ENCODE measurements at regions not wholly inside any gene's neighbourhood (a gene's known extent, or its start where the extent isn't known, plus 50 kb on each side); places are given as distances from the start of the nearest gene placed in this dataset.

DNA sequence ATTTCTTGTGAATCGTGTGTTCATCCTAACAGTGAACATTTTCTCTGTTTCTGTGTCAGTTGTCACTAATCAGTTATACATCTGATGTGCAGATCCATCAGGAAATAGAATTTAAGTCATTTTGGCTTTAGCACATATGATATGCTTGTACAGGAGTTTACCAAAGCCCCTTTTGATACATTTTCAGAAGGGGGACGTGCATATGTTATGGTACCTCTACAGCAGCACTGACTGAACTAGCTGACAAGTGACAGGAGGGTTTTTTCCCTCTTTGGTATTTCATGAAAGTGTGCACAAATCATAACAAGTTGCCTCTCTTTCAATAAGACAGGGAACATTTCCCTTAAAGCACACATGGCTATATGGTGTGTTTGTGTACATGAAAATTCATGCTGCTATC, 536.5 kb downstream of the PLCL1 start:
- TF ChIP-seq, protein P1, sequence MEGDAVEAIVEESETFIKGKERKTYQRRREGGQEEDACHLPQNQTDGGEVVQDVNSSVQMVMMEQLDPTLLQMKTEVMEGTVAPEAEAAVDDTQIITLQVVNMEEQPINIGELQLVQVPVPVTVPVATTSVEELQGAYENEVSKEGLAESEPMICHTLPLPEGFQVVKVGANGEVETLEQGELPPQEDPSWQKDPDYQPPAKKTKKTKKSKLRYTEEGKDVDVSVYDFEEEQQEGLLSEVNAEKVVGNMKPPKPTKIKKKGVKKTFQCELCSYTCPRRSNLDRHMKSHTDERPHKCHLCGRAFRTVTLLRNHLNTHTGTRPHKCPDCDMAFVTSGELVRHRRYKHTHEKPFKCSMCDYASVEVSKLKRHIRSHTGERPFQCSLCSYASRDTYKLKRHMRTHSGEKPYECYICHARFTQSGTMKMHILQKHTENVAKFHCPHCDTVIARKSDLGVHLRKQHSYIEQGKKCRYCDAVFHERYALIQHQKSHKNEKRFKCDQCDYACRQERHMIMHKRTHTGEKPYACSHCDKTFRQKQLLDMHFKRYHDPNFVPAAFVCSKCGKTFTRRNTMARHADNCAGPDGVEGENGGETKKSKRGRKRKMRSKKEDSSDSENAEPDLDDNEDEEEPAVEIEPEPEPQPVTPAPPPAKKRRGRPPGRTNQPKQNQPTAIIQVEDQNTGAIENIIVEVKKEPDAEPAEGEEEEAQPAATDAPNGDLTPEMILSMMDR (conservative IDR thresholded peaks at IDR 0.05; ENCODE audit: low read depth, low read length): no peak
- DNase-seq (ENCODE audit: low spot score): no peak
- Histone ChIP-seq H3K4me3 (ENCODE audit: low read depth, low read length, poor library complexity, severe bottlenecking) (no peak overlapping the region), H3K27me3 (replicated peaks; ENCODE audit: insufficient read depth, low read depth, low read length, poor library complexity) (peaks cover 58% of the 10 kb centered on the region), H3K4me1 (ENCODE audit: insufficient read depth, low read length, poor library complexity, severe bottlenecking) (no peaks in the 10 kb centered on the region), H3K9me3 (ENCODE audit: low read depth, low read length, poor library complexity, severe bottlenecking) (no peaks in the 10 kb centered on the region), H3K27ac (ENCODE audit: low read depth, low read length, poor library complexity, severe bottlenecking) (no peak overlapping the region), H3K36me3 (ENCODE audit: insufficient read depth, low read length, poor library complexity, severe bottlenecking) (no peaks in the 10 kb centered on the region)
- ChIA-PET POLR2A (ENCODE audit: low non-redundant PET) (no interaction called here), CTCF (no interaction called here)
- intact Hi-C loops (cut with micrococcal nuclease; ENCODE audit: unreplicated experiment): no loop called here
- BruUV-seq (replicated peaks): no TSS peak

DNA sequence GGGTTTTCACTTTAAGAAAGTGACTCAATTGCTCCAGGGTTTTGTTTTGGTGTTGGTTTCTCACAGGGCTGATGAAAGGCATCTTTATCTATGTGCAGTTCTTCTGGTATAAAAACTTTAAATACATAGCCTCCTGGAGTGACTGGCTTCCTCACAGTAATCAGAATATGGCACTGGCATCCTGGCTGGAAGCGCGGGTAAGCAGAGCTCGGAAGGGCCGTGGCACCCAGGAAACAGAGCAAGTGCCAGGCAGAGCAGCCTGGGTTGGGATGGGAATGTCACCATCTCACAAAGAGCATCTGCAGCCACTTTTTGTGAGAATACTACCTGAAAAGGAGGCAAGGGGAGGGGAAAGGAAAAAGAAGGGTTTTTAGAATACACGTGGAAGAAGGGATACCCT, 534.7 kb downstream of the PLCL1 start:
- CTCF ChIA-PET: no interaction called here
- intact Hi-C loops (cut with micrococcal nuclease; ENCODE audit: unreplicated experiment): no loop called here
- no peak overlapping the region for H3K27ac ChIP-seq (ENCODE audit: low read depth, low read length, poor library complexity, severe bottlenecking)
- no peaks in the 10 kb centered on the region for H3K9me3 ChIP-seq (ENCODE audit: low read depth, low read length, poor library complexity, severe bottlenecking)
- H3K36me3 ChIP-seq (ENCODE audit: insufficient read depth, low read length, poor library complexity, severe bottlenecking): no peaks in the 10 kb centered on the region
- H3K4me3 ChIP-seq (ENCODE audit: low read depth, low read length, poor library complexity, severe bottlenecking): no peak overlapping the region
- no peak for DNase-seq (ENCODE audit: low spot score)
- no TSS peak for BruUV-seq (replicated peaks)
- H3K4me1 ChIP-seq (ENCODE audit: insufficient read depth, low read length, poor library complexity, severe bottlenecking): no peaks in the 10 kb centered on the region
- no peak for TF ChIP-seq EZH2 (IDR thresholded peaks at IDR 0.05; ENCODE audit: borderline replicate concordance, low read depth, low read length, poor library complexity, severe bottlenecking)
- TF ChIP-seq, protein P1 (conservative IDR thresholded peaks at IDR 0.05; ENCODE audit: low read depth, low read length): no peak
- peaks cover 71% of the 10 kb centered on the region for H3K27me3 ChIP-seq (replicated peaks; ENCODE audit: insufficient read depth, low read depth, low read length, poor library complexity)
- POLR2A ChIA-PET (ENCODE audit: low non-redundant PET): no interaction called here

DNA sequence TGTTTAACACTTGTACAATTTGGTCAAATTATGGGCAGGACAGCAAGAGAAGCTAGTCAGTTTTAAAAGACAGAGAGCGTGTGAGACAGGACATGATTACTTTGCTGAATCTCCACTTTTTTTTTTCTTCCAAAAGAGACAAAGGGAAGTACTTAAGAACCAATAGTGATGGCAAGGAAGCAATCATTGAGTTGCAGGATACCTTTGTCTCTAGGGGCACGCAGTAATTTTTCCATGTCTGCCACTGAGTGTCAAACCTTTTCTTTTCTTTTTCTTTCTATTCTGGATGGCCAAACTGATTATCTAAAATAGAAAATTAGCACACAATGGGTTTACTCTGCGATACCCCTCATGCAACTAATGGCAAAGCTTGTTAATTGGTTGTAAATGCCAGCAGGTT, 533.0 kb downstream of the PLCL1 start:
- H3K36me3 ChIP-seq (ENCODE audit: insufficient read depth, low read length, poor library complexity, severe bottlenecking): no peaks in the 10 kb centered on the region
- no peaks in the 10 kb centered on the region for H3K9me3 ChIP-seq (ENCODE audit: low read depth, low read length, poor library complexity, severe bottlenecking)
- no peak overlapping the region for H3K4me3 ChIP-seq (ENCODE audit: low read depth, low read length, poor library complexity, severe bottlenecking)
- peak; percentile 6 for DNase-seq (ENCODE audit: low spot score)
- intact Hi-C loops (cut with micrococcal nuclease; ENCODE audit: unreplicated experiment): no loop called here
- CTCF ChIA-PET: no interaction called here
- peaks cover 74% of the 10 kb centered on the region for H3K27me3 ChIP-seq (replicated peaks; ENCODE audit: insufficient read depth, low read depth, low read length, poor library complexity)
- BruUV-seq (replicated peaks): no TSS peak
- POLR2A ChIA-PET (ENCODE audit: low non-redundant PET): interaction anchor here (0.7 kb wide), 1 partner anchor 1501 kb away, joined by 6 read pairs; no protein-coding TSS in a partner anchor
- H3K27ac ChIP-seq (ENCODE audit: low read depth, low read length, poor library complexity, severe bottlenecking): no peak overlapping the region
- no peak for TF ChIP-seq EZH2 (IDR thresholded peaks at IDR 0.05; ENCODE audit: borderline replicate concordance, low read depth, low read length, poor library complexity, severe bottlenecking)
- TF ChIP-seq, protein P1 (conservative IDR thresholded peaks at IDR 0.05; ENCODE audit: low read depth, low read length): no peak
- no peaks in the 10 kb centered on the region for H3K4me1 ChIP-seq (ENCODE audit: insufficient read depth, low read length, poor library complexity, severe bottlenecking)

Measured in A673 (cell line).